Osteocyte (in vitro differentiated cells): ENCODE measurements at regions not wholly inside any gene's neighbourhood (a gene's known extent, or its start where the extent isn't known, plus 50 kb on each side); places are given as distances from the start of the nearest gene placed in this dataset.

ENCODE experiments used
- DNase-seq: peaks from one replicate; pipeline ENCODE4 v3.0.0; 2021; ENCODE audit warnings: mixed read lengths; ENCODE audit not compliant: unreplicated experiment; ENCODE audit errors: extremely low spot score
- H3K27ac Mint-ChIP-seq: one replicate; pipeline ENCODE4 v1.8.0; 2021; ENCODE audit warnings: mild to moderate bottlenecking, mixed read lengths; ENCODE audit not compliant: unreplicated experiment
- H3K27me3 Mint-ChIP-seq: one replicate; pipeline ENCODE4 v1.8.0; 2021; ENCODE audit warnings: mixed read lengths; ENCODE audit not compliant: unreplicated experiment
- H3K36me3 Mint-ChIP-seq: one replicate; pipeline ENCODE4 v1.8.0; 2021; ENCODE audit warnings: mixed read lengths; ENCODE audit not compliant: unreplicated experiment
- H3K4me1 Mint-ChIP-seq: one replicate; pipeline ENCODE4 v1.8.0; 2021; ENCODE audit warnings: mixed read lengths; ENCODE audit not compliant: unreplicated experiment
- H3K4me3 Mint-ChIP-seq: one replicate; pipeline ENCODE4 v1.8.0; 2021; ENCODE audit warnings: mild to moderate bottlenecking, moderate library complexity, mixed read lengths; ENCODE audit not compliant: unreplicated experiment
- H3K9me3 Mint-ChIP-seq: one replicate; pipeline ENCODE4 v1.8.0; 2021; ENCODE audit warnings: mixed read lengths; ENCODE audit not compliant: unreplicated experiment
- CTCF ChIP-seq: fragments of 200-600 bp; sonication (generic); IDR thresholded peaks from 2 replicates; pipeline ENCODE4 v1.5.0; 2021; ENCODE audit warnings: antibody characterized with exemption, mild to moderate bottlenecking, moderate library complexity

DNA sequence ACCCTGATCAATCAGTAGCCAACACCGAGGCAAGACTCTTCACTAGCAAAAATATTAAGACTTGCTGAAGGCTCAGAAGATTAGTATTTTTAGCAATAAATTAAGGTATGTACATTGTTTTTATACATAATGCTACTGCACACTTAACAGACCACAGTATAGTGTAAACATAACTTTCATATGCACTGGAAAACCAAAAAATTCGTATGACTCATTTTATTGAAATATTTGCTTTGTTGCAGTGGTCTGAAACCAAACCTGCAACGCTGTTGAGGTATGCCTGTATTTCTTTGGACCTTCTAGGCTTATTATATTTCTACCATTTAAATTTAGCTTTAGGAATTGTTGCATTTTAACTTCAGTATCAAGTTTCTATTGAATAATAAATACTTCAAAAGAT lies 65.8 kb upstream of the BCL9 start:
- DNase-seq, result no peak
- peaks cover 15% of the 10 kb centered on the region for H3K27me3 Mint-ChIP-seq
- H3K27ac Mint-ChIP-seq, result no peak overlapping the region
- H3K9me3 Mint-ChIP-seq, result peaks cover 4% of the 10 kb centered on the region
- H3K4me3 Mint-ChIP-seq, result no peak overlapping the region
- no peaks in the 10 kb centered on the region for H3K4me1 Mint-ChIP-seq
- TF ChIP-seq CTCF, result no peak
- H3K36me3 Mint-ChIP-seq, result no peaks in the 10 kb centered on the region

GRCh38 chr1:147478521-147478920 lies 62.8 kb upstream of the BCL9 start:
- Mint-ChIP-seq H3K4me3 (no peak overlapping the region), H3K9me3 (peaks cover 4% of the 10 kb centered on the region), H3K4me1 (no peaks in the 10 kb centered on the region), H3K36me3 (no peaks in the 10 kb centered on the region), H3K27me3 (peaks cover 16% of the 10 kb centered on the region), H3K27ac (no peak overlapping the region)
- no peak for TF ChIP-seq CTCF
- DNase-seq, result no peak

DNA sequence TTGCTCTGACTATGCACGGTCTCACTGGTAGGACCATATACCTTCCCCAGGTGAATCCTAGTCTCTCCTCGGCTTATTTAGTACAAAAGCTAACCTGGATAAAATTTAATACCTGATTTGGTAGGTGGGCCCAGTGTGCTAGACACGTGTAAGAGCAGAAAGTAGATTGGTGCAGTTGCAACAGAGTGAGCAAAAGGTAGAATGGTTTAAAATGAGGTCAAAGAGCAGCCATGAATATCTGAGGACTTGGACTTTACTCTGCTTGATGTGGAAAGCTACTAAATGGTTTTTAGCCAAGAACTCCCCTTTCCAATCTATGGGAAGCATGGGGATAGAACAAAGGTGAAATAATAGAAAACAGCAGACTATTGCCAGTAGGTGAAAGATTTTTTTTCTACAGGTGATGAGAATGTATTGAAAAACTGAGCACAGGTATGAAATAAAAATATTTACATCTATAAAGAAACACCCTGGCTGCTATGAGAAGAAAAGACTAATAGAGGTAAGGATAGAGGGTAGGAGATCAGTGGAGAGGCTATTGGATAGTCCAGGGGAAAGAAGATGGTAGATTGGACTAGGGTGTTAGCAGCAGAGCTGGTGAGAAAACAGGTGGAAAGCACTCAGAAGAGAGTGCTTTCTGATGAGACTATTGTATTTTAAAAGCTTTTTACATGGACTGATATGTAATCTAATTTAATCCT lies 61.3 kb upstream of the BCL9 start:
- Mint-ChIP-seq H3K27me3 (peaks cover 13% of the 10 kb centered on the region), H3K4me3 (no peak overlapping the region), H3K9me3 (peaks cover 4% of the 10 kb centered on the region), H3K27ac (no peak overlapping the region), H3K4me1 (no peaks in the 10 kb centered on the region), H3K36me3 (no peaks in the 10 kb centered on the region)
- TF ChIP-seq CTCF, result no peak
- no peak for DNase-seq

GRCh38 chr1:147480565-147480935 lies 60.8 kb upstream of the BCL9 start:
- no peak for DNase-seq
- Mint-ChIP-seq H3K36me3 (no peaks in the 10 kb centered on the region), H3K27ac (no peak overlapping the region), H3K4me3 (no peak overlapping the region), H3K9me3 (peaks cover 4% of the 10 kb centered on the region), H3K4me1 (no peaks in the 10 kb centered on the region), H3K27me3 (peaks cover 13% of the 10 kb centered on the region)
- TF ChIP-seq CTCF, result no peak

DNA sequence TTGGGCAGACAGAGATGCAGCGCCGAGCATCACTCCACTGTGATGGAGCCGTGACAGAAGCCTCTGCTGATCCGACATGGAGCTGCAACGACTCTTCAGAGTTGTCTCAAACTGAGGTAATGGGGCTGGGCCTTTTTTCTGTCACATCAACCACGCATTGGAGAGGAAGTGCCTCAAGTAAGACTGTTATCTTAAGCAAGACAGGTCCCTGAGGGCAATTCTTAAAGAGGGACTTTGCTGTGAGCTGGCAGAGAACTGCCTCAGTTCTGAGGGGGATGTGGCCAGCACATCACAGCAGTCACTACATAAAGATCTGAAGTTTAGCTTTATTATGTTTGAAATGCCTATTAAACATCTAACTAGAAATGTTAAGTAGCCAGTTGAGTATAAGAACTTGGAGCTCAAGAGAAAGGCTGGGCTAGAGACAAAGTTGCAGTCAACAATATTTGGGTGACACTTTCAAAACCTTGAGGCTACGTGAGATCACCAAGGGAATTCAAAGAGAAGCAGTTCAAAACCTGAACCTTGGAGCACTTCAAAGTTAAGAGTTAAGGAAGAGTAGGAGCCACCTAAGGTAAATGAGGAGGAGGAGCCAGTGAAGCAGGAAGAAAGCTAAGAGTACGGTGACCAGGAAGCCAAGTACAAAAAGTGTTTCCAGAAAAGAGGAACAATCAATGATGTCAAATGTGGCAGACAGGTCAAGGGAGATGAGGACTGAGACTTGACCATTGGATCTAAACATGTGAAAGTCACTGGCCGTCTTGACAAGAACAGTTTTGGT lies 54.2 kb upstream of the BCL9 start:
- Mint-ChIP-seq H3K27ac (no peak overlapping the region), H3K4me3 (no peak overlapping the region), H3K36me3 (no peaks in the 10 kb centered on the region), H3K4me1 (no peaks in the 10 kb centered on the region), H3K9me3 (no peaks in the 10 kb centered on the region), H3K27me3 (peaks cover 7% of the 10 kb centered on the region)
- TF ChIP-seq CTCF, result no peak
- no peak for DNase-seq
